Panc1 (cell line): ENCODE measurements at regions not wholly inside any gene's neighbourhood (a gene's known extent, or its start where the extent isn't known, plus 50 kb on each side); places are given as distances from the start of the nearest gene placed in this dataset.

Experiments
- CTCF ChIP-seq: fragments of 450-650 bp; IDR thresholded peaks from 2 replicates; pipeline ENCODE4 v1.5.1; 2017; ENCODE audit warnings: mild to moderate bottlenecking
- POLR2AphosphoS5 ChIP-seq: IDR thresholded peaks from 2 replicates; pipeline ENCODE4 v1.6.1; 2012; ENCODE audit warnings: mild to moderate bottlenecking, low read depth, low read length, moderate library complexity

- TF ChIP-seq CTCF (no peak), POLR2AphosphoS5 (no peak)
These were observed 476.2 kb downstream of the RAB28 start for GRCh38 chr4:13007802-13008470.
